A549 (cell line): ENCODE measurements at regions not wholly inside any gene's neighbourhood (a gene's known extent, or its start where the extent isn't known, plus 50 kb on each side); places are given as distances from the start of the nearest gene placed in this dataset.

Experiments used
- ATAC-seq, 2 experiments: fragments of 200-7000 bp in 1 of 2; fragments of >200 bp in 1 of 2; cut with Nextera tagmentation in 1 of 2; cut with Tn5 transposase in 1 of 2; 3 replicates each; pipeline versions ENCODE4 v1.8.0 to v1.9.1; 2018 to 2020; ENCODE audit warnings: mild to moderate bottlenecking in 1 of 2, moderate library complexity in 1 of 2
- CTCF ChIA-PET: fragments of 300-600 bp; sonication (Branson Sonifier 250); formaldehyde crosslinking; extraction: SDS; loops from one replicate; lab custom pipeline; 2021; ENCODE audit warnings: antibody characterized with exemption, inconsistent platforms; lab: Yijun Ruan, JAX
- POLR2A ChIA-PET: fragments of 350-600 bp; formaldehyde crosslinking; extraction: SDS; loops from one replicate; lab custom pipeline; 2021; ENCODE audit warnings: antibody characterized with exemption, inconsistent platforms; lab: Yijun Ruan, JAX
- DNase-seq, 2 experiments: peaks; one replicate each; pipeline versions ENCODE4 v3.0.0 to v3.0.0-alpha.2; 2011 to 2016; ENCODE audit warnings: low read depth in 1 of 2, low spot score in 1 of 2
- FAIRE-seq: peaks from 2 replicates; lab custom pipeline; 2011; peaks lifted over from hg19 to GRCh38; lab: Jason Lieb, UNC
- H3K27ac ChIP-seq, 2 experiments: fragments of >200 bp; sonication (Bioruptor Twin); formaldehyde crosslinking; 3 replicates each; pipeline ENCODE4 v1.5.1; 2016 to 2017
- H3K4me1 ChIP-seq: fragments of >200 bp; sonication (Bioruptor Twin); formaldehyde crosslinking; 3 replicates; pipeline ENCODE4 v1.6.1; 2016
- H3K4me2 ChIP-seq: fragments of >200 bp; sonication (Bioruptor Twin); formaldehyde crosslinking; 3 replicates; pipeline ENCODE4 v1.6.1; 2016
- H3K4me3 ChIP-seq: fragments of >200 bp; sonication (Bioruptor Twin); formaldehyde crosslinking; 3 replicates; pipeline ENCODE4 v1.5.1; 2016
- H3K9me3 ChIP-seq: fragments of >200 bp; sonication (Bioruptor Twin); formaldehyde crosslinking; 3 replicates; pipeline ENCODE4 v1.6.1; 2016
- CBX2 ChIP-seq: fragments of 200-600 bp; sonication (generic); IDR thresholded peaks from 2 replicates; pipeline ENCODE4 v1.6.1; 2016; ENCODE audit warnings: low read depth, mild to moderate bottlenecking, borderline replicate concordance
- CHD4 ChIP-seq: fragments of 200-600 bp; sonication (generic); IDR thresholded peaks from 2 replicates; pipeline ENCODE4 v1.6.1; 2016; ENCODE audit warnings: antibody characterized with exemption, mild to moderate bottlenecking, borderline replicate concordance
- CTCF ChIP-seq: fragments of >200 bp; sonication (Bioruptor Twin); formaldehyde crosslinking; IDR thresholded peaks from 3 replicates; pipeline ENCODE4 v1.5.1; 2016
- FOSB ChIP-seq: fragments of 250-450 bp; sonication (Bioruptor Pico); IDR thresholded peaks from 2 replicates; pipeline ENCODE4 v1.5.0; 2020; ENCODE audit warnings: mild to moderate bottlenecking, moderate library complexity
- FOSL2 ChIP-seq, 2 experiments: fragments of 450-650 bp in 1 of 2; fragments of >200 bp in 1 of 2; sonication (Bioruptor Twin) in 1 of 2; formaldehyde crosslinking; IDR thresholded peaks; 2 replicates each; pipeline versions ENCODE4 v1.5.0 to v1.6.1; 2016 to 2020; ENCODE audit warnings: mild to moderate bottlenecking in 1 of 2, moderate library complexity in 1 of 2
- FOXS1 ChIP-seq: fragments of 250-450 bp; sonication (Bioruptor Pico); IDR thresholded peaks from 2 replicates; pipeline ENCODE4 v1.5.0; 2020; ENCODE audit warnings: mild to moderate bottlenecking, moderate library complexity
- HES2 ChIP-seq: fragments of >200 bp; sonication (Bioruptor Twin); formaldehyde crosslinking; IDR thresholded peaks from 2 replicates; pipeline ENCODE4 v1.6.1; 2016
- HOXA7 ChIP-seq: fragments of 250-450 bp; sonication (Bioruptor Pico); IDR thresholded peaks from 2 replicates; pipeline ENCODE4 v1.5.0; 2020; ENCODE audit warnings: mild to moderate bottlenecking, moderate library complexity
- HOXB13 ChIP-seq: fragments of 250-450 bp; sonication (Bioruptor Pico); IDR thresholded peaks from 2 replicates; pipeline ENCODE4 v1.5.0; 2020; ENCODE audit warnings: low read depth, mild to moderate bottlenecking, moderate library complexity
- HOXB5 ChIP-seq: fragments of 250-450 bp; sonication (Bioruptor Pico); IDR thresholded peaks from 2 replicates; pipeline ENCODE4 v1.5.0; 2020; ENCODE audit warnings: mild to moderate bottlenecking, moderate library complexity
- MAFK ChIP-seq: fragments of 450-650 bp; IDR thresholded peaks from 2 replicates; pipeline ENCODE4 v1.6.1; 2014; ENCODE audit not compliant: partially characterized antibody
- MAX ChIP-seq: IDR thresholded peaks from 2 replicates; pipeline ENCODE4 v1.6.1; 2012
- POLR2A ChIP-seq: IDR thresholded peaks from 2 replicates; pipeline ENCODE4 v1.6.1; 2012; ENCODE audit warnings: mild to moderate bottlenecking, low read length
- POLR2AphosphoS2 ChIP-seq: conservative IDR thresholded peaks from 2 replicates; pipeline ENCODE4 v1.6.1; 2012; ENCODE audit warnings: low read length, improper control_type of control experiment, inconsistent platforms
- REST ChIP-seq: fragments of 200-600 bp; sonication (generic); IDR thresholded peaks from 2 replicates; pipeline ENCODE4 v1.6.1; 2016; ENCODE audit warnings: antibody characterized with exemption, mild to moderate bottlenecking, moderate library complexity
- SREBF2 ChIP-seq: fragments of 450-650 bp; IDR thresholded peaks from 2 replicates; pipeline ENCODE4 v1.6.1; 2014; ENCODE audit warnings: mild to moderate bottlenecking, moderate library complexity
- ZC3H11A ChIP-seq: fragments of 450-650 bp; IDR thresholded peaks from 2 replicates; pipeline ENCODE4 v1.6.1; 2014; ENCODE audit warnings: antibody characterized with exemption, mild to moderate bottlenecking
- ZFP36 ChIP-seq: fragments of 450-650 bp; IDR thresholded peaks from 2 replicates; pipeline ENCODE4 v1.6.1; 2014; ENCODE audit warnings: borderline replicate concordance; ENCODE audit not compliant: partially characterized antibody
- ZNF302 ChIP-seq: fragments of 250-450 bp; sonication (Bioruptor Pico); IDR thresholded peaks from 2 replicates; pipeline ENCODE4 v1.9.0; 2021; ENCODE audit warnings: inconsistent platforms, mild to moderate bottlenecking, moderate library complexity
- WGBS: methylation state at CpG from one replicate; pipeline ENCODE4 v1.1.6; 2017; ENCODE audit errors: missing lambda C conversion rate; 5-methylcytosine and 5-hydroxymethylcytosine counted together

- no peak overlapping the region for H3K4me3 ChIP-seq
- TF ChIP-seq CHD4, result no peak
- no peak for TF ChIP-seq REST
- no peak for TF ChIP-seq POLR2AphosphoS2
- TF ChIP-seq SREBF2, result no peak
- no peak for TF ChIP-seq HOXB13
- TF ChIP-seq POLR2A, result no peak
- TF ChIP-seq CTCF, result no peak
- peak; percentile 50 for TF ChIP-seq MAFK
- no peak for TF ChIP-seq HOXB5 (CRISPR knock-in tag)
- no peak for TF ChIP-seq FOSB (CRISPR knock-in tag)
- no peak for TF ChIP-seq ZC3H11A
- TF ChIP-seq ZFP36, result no peak
- no peak for TF ChIP-seq FOXS1
- no peak for TF ChIP-seq HOXA7 (CRISPR knock-in tag)
- no peak for TF ChIP-seq FOSL2 (IDR thresholded peaks at IDR 0.05)
- peak; percentile 33; the same call in 1 of the 2 replicates for TF ChIP-seq FOSL2 (CRISPR knock-in tag; IDR thresholded peaks at IDR 0.05)
- no peak for TF ChIP-seq CBX2
- TF ChIP-seq, all 56 proteins: peak for 2
- Histone ChIP-seq H3K4me1 (peaks cover 25% of the 10 kb centered on the region), H3K9me3 (peaks cover 14% of the 10 kb centered on the region), H3K4me2 (no peak overlapping the region), H3K27ac (peak overlapping the region in 1 of 2 experiments; percentile 24; a peak in 4 of 6 replicates)
- ChIA-PET POLR2A (no interaction called here), CTCF (interaction anchor here (1.9 kb wide), 1 partner anchor 92 kb away, joined by 5 read pairs; no protein-coding TSS in a partner anchor)
- ATAC-seq (no peak), FAIRE-seq (no peak), DNase-seq (peak in 1 of 2 experiments; percentile 56)
- WGBS, result 83% methylated on average over 4 of the region's 4 CpGs
Measured at GRCh38 chr15:75112278-75112847, 89.0 kb downstream of the PPCDC start.

GRCh38 chr15:75112848-75113492 lies 88.7 kb upstream of the C15orf39 start:
- Histone ChIP-seq H3K9me3 (peaks cover 14% of the 10 kb centered on the region), H3K4me2 (no peak overlapping the region)
- FAIRE-seq, result no peak
- no peak for TF ChIP-seq FOXS1
- no peak for TF ChIP-seq MAX
- no peak for TF ChIP-seq HES2
- TF ChIP-seq ZNF302, result no peak
- TF ChIP-seq, all 56 proteins: peak for 0
- Histone ChIP-seq H3K4me3 (no peak overlapping the region), H3K27ac (peak overlapping the region in 1 of 2 experiments; percentile 24; a peak in 3 of 6 replicates), H3K4me1 (peaks cover 19% of the 10 kb centered on the region)
- POLR2A ChIA-PET, result no interaction called here
- 79% methylated on average over 3 of the region's 3 CpGs for WGBS
- CTCF ChIA-PET, result interaction anchor here (0.6 to 1.9 kb wide), 3 partner anchors 37 to 1525 kb away, joined by 3 to 5 read pairs (median 3); no protein-coding TSS in a partner anchor
- no peak for DNase-seq
- ATAC-seq, result no peak
